ENCODE measurements at regions not wholly inside any gene's neighbourhood (a gene's known extent, or its start where the extent isn't known, plus 50 kb on each side); places are given as distances from the start of the nearest gene placed in this dataset.

- no peak overlapping the region for H3K27ac ChIP-seq (replicated peaks)
- TF ChIP-seq SPI1 (IDR thresholded peaks at IDR 0.05; ENCODE audit: borderline replicate concordance, low read depth) (no peak), POLR2AphosphoS5 (IDR thresholded peaks at IDR 0.05; ENCODE audit: low read depth) (no peak), REST (IDR thresholded peaks at IDR 0.05; ENCODE audit: insufficient replicate concordance, low read depth) (no peak), CTCF (IDR thresholded peaks at IDR 0.05; ENCODE audit: insufficient read depth, low read length) (no peak), GABPA (IDR thresholded peaks at IDR 0.05; ENCODE audit: low read depth) (no peak)
- no peak overlapping the region for H3K4me3 ChIP-seq (replicated peaks; ENCODE audit: insufficient read depth, low read length)
- no peaks in the 10 kb centered on the region for H3K27me3 ChIP-seq (ENCODE audit: insufficient read depth, poor library complexity, severe bottlenecking)
- no peak for DNase-seq (ENCODE audit: low read depth in 1 of 2, low spot score in 1 of 2)
Observed at GRCh38 chr5:56291079-56291643, 58.0 kb upstream of the ANKRD55 start.

- TF ChIP-seq CTCF (IDR thresholded peaks at IDR 0.05; ENCODE audit: insufficient read depth, low read length) = no peak
- no peak for TF ChIP-seq REST (IDR thresholded peaks at IDR 0.05; ENCODE audit: insufficient replicate concordance, low read depth)
- no peak for TF ChIP-seq GABPA (IDR thresholded peaks at IDR 0.05; ENCODE audit: low read depth)
- no peak for TF ChIP-seq SPI1 (IDR thresholded peaks at IDR 0.05; ENCODE audit: borderline replicate concordance, low read depth)
- no peak for TF ChIP-seq POLR2AphosphoS5 (IDR thresholded peaks at IDR 0.05; ENCODE audit: low read depth)
- Histone ChIP-seq H3K27ac (replicated peaks) (no peak overlapping the region), H3K4me3 (replicated peaks; ENCODE audit: insufficient read depth, low read length) (no peak overlapping the region), H3K27me3 (ENCODE audit: insufficient read depth, poor library complexity, severe bottlenecking) (no peaks in the 10 kb centered on the region)
- no peak for DNase-seq (ENCODE audit: low read depth in 1 of 2, low spot score in 1 of 2)
Observed at GRCh38 chr5:56290378-56291078, 57.4 kb upstream of the ANKRD55 start.

GRCh38 chr5:56289602-56289987 lies 56.5 kb upstream of the ANKRD55 start:
- H3K27ac ChIP-seq (replicated peaks) = no peak overlapping the region
- TF ChIP-seq POLR2AphosphoS5 (IDR thresholded peaks at IDR 0.05; ENCODE audit: low read depth) (no peak), GABPA (IDR thresholded peaks at IDR 0.05; ENCODE audit: low read depth) (no peak), SPI1 (IDR thresholded peaks at IDR 0.05; ENCODE audit: borderline replicate concordance, low read depth) (no peak), REST (IDR thresholded peaks at IDR 0.05; ENCODE audit: insufficient replicate concordance, low read depth) (no peak), CTCF (IDR thresholded peaks at IDR 0.05; ENCODE audit: insufficient read depth, low read length) (no peak)
- H3K4me3 ChIP-seq (replicated peaks; ENCODE audit: insufficient read depth, low read length) = no peak overlapping the region
- DNase-seq (ENCODE audit: low read depth in 1 of 2, low spot score in 1 of 2) = no peak
- no peaks in the 10 kb centered on the region for H3K27me3 ChIP-seq (ENCODE audit: insufficient read depth, poor library complexity, severe bottlenecking)

Measured in HL-60 (cell line).